Muscle layer of duodenum (tissue), 2 donors: ENCODE measurements at regions not wholly inside any gene's neighbourhood (a gene's known extent, or its start where the extent isn't known, plus 50 kb on each side); places are given as distances from the start of the nearest gene placed in this dataset.

Experiments used
- H3K27ac ChIP-seq: one replicate; pipeline ENCODE4 v1.7.0; 2013; ENCODE audit warnings: mild to moderate bottlenecking, low read length
- H3K27me3 ChIP-seq: one replicate; pipeline ENCODE4 v1.7.0; 2013; ENCODE audit warnings: low read depth, mild to moderate bottlenecking, control low read depth, low read length
- H3K36me3 ChIP-seq, 2 donors: one replicate each; pipeline ENCODE4 v1.7.0; 2013; ENCODE audit warnings: low read length in 2 of 2, control low read depth in 1 of 2, mild to moderate bottlenecking in 1 of 2; ENCODE audit not compliant: insufficient read depth in 2 of 2, control insufficient read depth in 1 of 2
- H3K4me1 ChIP-seq, 2 donors: one replicate each; pipeline ENCODE4 v1.7.0; 2013; ENCODE audit warnings: low read length in 2 of 2, mild to moderate bottlenecking in 2 of 2, control low read depth in 1 of 2, moderate library complexity in 1 of 2; ENCODE audit not compliant: insufficient read depth in 2 of 2, control insufficient read depth in 1 of 2
- H3K4me3 ChIP-seq, 2 donors: one replicate each; pipeline ENCODE4 v1.7.0; 2013; ENCODE audit warnings: low read length in 2 of 2, low read depth in 1 of 2, mild to moderate bottlenecking in 1 of 2
- H3K9me3 ChIP-seq, 2 donors: one replicate each; pipeline ENCODE4 v1.7.0; 2013; ENCODE audit warnings: low read length in 2 of 2, control low read depth in 1 of 2, mild to moderate bottlenecking in 1 of 2; ENCODE audit not compliant: control insufficient read depth in 1 of 2
- donor health status: healthy.

DNA sequence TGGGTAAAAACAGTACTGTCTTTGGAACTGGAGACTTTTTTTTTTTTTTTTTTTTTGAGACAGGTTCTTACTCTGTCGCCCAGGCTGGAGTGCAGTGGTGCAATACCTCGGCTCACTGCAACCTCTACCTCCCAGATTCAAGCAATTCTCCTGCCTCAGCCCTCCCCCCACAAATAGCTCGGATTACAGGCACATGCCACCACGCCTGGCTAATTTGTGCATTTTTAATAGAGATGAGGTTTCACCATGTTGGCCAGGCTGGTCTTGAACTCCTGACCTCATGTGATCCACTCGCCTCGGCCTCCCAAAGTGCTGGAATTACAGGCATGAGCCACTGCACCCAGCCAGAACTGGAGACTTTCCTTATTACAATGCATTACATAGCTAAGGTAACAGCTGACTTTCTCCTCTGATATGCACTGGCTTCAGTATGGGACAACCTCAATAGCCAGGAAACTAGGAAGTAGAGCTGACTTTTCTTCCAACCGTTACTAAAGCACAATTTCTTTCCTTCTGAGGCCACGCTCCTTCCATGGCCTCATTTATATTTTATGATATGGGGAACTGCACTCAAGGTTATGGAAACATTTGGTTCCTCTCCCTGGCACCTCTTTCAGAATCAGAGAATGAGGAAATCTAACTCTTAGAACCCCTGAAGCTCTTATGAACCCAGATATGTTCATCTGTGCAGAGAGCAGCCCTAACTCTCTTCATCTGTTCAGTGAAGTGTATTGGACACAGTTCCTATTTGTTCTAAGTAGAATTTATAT, 53.5 kb upstream of the FAM9B start:
- Histone ChIP-seq H3K36me3 (no peaks in the 10 kb centered on the region), H3K4me3 (no peak overlapping the region), H3K9me3 (no peaks in the 10 kb centered on the region), H3K27ac (no peak overlapping the region), H3K4me1 (peaks cover 0 to 8% of the 10 kb centered on the region in 2 donors), H3K27me3 (no peaks in the 10 kb centered on the region)

DNA sequence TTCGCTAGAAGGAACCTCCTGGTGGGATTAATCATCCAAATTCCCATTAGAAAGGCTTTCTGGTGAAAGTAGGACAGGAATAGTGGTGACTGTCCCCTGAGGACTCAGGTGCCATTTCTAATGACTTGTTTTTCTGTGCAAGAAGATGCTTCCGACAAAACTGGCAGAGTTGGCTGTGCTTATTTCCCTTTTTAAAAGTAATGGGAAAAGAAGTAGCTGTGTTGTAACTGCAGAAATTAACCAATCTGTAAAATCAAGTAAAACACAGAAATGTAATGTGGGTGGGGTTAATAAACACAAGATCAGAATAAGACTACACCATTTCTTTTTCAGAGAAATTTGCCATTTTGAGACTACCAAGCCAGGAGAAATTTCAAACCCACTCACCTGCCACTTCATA, 55.0 kb upstream of the FAM9B start:
- Histone ChIP-seq H3K27me3 (no peaks in the 10 kb centered on the region), H3K36me3 (no peaks in the 10 kb centered on the region), H3K27ac (no peak overlapping the region), H3K4me1 (peaks cover 0 to 8% of the 10 kb centered on the region in 2 donors), H3K9me3 (no peaks in the 10 kb centered on the region), H3K4me3 (no peak overlapping the region)

DNA sequence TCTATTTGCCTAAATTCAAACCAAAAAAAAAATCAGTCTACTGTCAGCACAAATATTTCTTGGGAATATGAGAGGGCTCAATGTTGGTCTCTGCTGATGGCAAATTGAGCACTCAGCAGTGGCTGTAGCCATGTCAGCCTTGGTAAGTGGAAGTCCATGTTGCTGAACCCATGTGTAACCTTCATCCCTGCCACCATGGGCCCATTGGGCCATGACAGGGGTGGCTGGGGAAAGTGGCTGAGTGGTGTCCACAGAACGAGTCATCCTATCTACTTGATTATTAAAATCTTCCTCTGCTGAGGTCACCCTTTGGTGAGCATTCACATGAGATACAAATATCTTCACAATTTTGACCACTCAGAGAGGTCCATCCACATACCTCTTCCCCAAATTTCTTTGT, 56.8 kb upstream of the FAM9B start:
- H3K4me1 ChIP-seq: peaks cover 0 to 8% of the 10 kb centered on the region in 2 donors
- no peak overlapping the region for H3K27ac ChIP-seq
- no peak overlapping the region for H3K4me3 ChIP-seq
- no peaks in the 10 kb centered on the region for H3K27me3 ChIP-seq
- H3K9me3 ChIP-seq: no peaks in the 10 kb centered on the region
- no peaks in the 10 kb centered on the region for H3K36me3 ChIP-seq

- H3K9me3 ChIP-seq: no peaks in the 10 kb centered on the region
- H3K27me3 ChIP-seq: no peaks in the 10 kb centered on the region
- no peak overlapping the region for H3K27ac ChIP-seq
- H3K4me1 ChIP-seq: peaks cover 0 to 8% of the 10 kb centered on the region in 2 donors
- no peak overlapping the region for H3K4me3 ChIP-seq
- H3K36me3 ChIP-seq: no peaks in the 10 kb centered on the region
Observed at GRCh38 chrX:9091258-9091657, 57.3 kb upstream of the FAM9B start.

DNA sequence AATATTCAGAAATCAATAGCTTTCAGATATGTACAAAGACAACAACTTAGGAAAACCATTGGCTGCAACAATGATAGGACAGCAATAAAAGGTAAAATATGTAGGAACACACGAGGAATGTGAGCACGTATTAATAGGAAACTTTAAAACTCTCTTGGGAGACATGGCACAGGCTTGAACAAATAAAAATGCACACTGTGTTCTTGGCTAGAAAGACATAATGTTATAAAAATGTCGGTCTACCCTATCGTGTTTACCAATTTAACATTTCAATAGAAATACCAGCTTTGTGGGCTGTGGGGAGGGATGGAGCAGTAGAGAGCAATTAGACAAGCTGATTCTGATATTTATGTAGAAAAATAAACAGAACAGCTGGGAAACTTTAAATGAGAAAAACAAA, 69.0 kb upstream of the FAM9B start:
- Histone ChIP-seq H3K27ac (no peak overlapping the region), H3K9me3 (no peaks in the 10 kb centered on the region)

DNA sequence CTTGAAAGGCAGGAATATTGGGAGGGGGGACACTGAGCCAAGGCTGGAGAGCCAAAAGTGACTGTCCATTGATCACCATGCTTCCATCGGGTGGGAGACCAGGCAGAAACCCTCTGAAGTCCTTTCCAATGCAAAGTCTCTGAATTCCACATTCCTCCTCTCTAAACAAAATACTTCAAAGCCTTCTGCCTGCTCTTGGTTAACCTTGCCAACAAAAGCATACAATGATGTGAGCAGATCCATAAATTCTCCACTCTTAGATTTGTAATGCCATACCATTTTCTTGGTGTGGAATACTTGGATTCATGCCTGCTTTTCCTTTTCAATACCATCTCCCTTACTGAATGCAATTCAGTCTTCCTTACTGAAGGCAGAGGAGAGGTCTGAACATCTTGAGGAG, 74.1 kb upstream of the FAM9B start:
- no peak overlapping the region for H3K27ac ChIP-seq
- H3K4me3 ChIP-seq: no peak overlapping the region
- H3K27me3 ChIP-seq: no peaks in the 10 kb centered on the region
- no peaks in the 10 kb centered on the region for H3K9me3 ChIP-seq
- no peaks in the 10 kb centered on the region for H3K36me3 ChIP-seq
- no peaks in the 10 kb centered on the region for H3K4me1 ChIP-seq

More for the DNA sequence above, 69.0 kb upstream of the FAM9B start:
- Histone ChIP-seq H3K4me3 (no peak overlapping the region), H3K27me3 (no peaks in the 10 kb centered on the region), H3K4me1 (no peaks in the 10 kb centered on the region), H3K36me3 (no peaks in the 10 kb centered on the region)

DNA sequence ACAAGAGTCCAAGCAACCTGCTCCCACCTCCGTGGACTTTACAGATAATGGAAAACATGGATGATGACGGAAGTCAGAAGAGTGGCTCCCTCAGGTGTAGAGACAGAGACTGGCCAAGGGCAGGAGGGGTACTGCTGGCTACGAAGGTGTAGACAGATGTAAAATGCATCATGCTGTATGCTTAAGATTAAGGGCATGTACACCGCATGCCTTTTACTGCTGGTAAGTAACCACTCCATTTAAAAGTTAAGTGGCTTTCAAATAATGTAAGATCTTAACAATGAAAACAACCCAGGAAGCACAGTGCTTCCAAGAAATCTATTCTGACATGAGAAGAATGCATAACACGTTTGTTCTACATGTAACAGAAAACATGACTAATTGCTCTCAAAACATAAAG, 76.9 kb upstream of the FAM9B start:
- H3K9me3 ChIP-seq: no peaks in the 10 kb centered on the region
- H3K36me3 ChIP-seq: no peaks in the 10 kb centered on the region

DNA sequence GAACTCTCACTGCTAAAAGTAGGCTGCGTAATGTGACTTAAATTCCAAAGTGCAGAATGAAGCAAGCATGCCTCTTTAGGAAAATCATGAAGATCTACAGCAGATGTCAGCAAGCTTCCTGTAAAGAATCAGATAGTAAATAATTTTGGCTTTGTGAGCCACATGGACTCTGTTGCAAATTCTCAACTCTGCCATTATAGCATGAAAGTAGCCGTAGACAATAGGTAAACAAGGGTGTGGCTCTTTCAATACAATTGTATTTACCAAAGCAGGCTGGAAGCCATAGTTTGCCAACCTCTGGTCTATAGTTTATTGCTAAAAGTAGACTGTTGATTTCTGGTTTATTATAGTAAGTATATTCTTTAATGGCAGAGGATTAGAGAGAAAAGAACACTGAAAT, 80.3 kb upstream of the FAM9B start:
- no peaks in the 10 kb centered on the region for H3K36me3 ChIP-seq
- H3K27me3 ChIP-seq: no peaks in the 10 kb centered on the region
- H3K4me3 ChIP-seq: no peak overlapping the region
- H3K9me3 ChIP-seq: no peaks in the 10 kb centered on the region
- H3K27ac ChIP-seq: no peak overlapping the region
- no peaks in the 10 kb centered on the region for H3K4me1 ChIP-seq

More for the DNA sequence above, 76.9 kb upstream of the FAM9B start:
- Histone ChIP-seq H3K4me1 (no peaks in the 10 kb centered on the region), H3K4me3 (no peak overlapping the region), H3K27ac (no peak overlapping the region), H3K27me3 (no peaks in the 10 kb centered on the region)

DNA sequence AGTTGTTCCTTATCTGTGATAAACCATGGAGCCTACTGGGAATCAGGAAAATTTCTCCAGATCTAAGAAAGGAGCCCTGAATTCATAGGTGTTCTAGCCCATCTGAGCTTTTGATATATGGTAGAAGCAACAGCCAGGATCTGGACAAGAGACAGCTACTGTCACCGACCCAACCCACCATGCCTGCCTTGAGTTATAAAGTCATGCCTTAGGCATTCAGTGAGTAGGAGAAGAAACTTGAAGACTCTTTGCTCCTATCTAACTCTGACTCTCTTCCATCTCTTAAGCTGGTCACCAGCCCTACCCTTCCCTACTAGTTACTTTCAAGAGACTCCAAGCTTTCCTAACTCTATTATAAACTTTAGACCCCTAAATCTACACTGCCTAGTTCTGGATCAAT, 83.9 kb upstream of the FAM9B start:
- H3K27ac ChIP-seq: no peak overlapping the region
- H3K4me1 ChIP-seq: no peaks in the 10 kb centered on the region
- no peaks in the 10 kb centered on the region for H3K36me3 ChIP-seq
- no peaks in the 10 kb centered on the region for H3K27me3 ChIP-seq
- H3K4me3 ChIP-seq: no peak overlapping the region
- H3K9me3 ChIP-seq: no peaks in the 10 kb centered on the region

GRCh38 chrX:9122519-9123245, 88.8 kb upstream of the FAM9B start:
- Histone ChIP-seq H3K4me3 (no peak overlapping the region), H3K27me3 (no peaks in the 10 kb centered on the region), H3K36me3 (no peaks in the 10 kb centered on the region), H3K4me1 (no peaks in the 10 kb centered on the region), H3K27ac (no peak overlapping the region), H3K9me3 (no peaks in the 10 kb centered on the region)

- no peaks in the 10 kb centered on the region for H3K4me1 ChIP-seq
- H3K9me3 ChIP-seq: no peaks in the 10 kb centered on the region
- no peak overlapping the region for H3K4me3 ChIP-seq
- no peaks in the 10 kb centered on the region for H3K27me3 ChIP-seq
- no peaks in the 10 kb centered on the region for H3K36me3 ChIP-seq
- no peak overlapping the region for H3K27ac ChIP-seq
Observed at GRCh38 chrX:9127986-9128385, 94.1 kb upstream of the FAM9B start.
